ENCODE measurements at regions not wholly inside any gene's neighbourhood (a gene's known extent, or its start where the extent isn't known, plus 50 kb on each side); places are given as distances from the start of the nearest gene placed in this dataset.

DNA sequence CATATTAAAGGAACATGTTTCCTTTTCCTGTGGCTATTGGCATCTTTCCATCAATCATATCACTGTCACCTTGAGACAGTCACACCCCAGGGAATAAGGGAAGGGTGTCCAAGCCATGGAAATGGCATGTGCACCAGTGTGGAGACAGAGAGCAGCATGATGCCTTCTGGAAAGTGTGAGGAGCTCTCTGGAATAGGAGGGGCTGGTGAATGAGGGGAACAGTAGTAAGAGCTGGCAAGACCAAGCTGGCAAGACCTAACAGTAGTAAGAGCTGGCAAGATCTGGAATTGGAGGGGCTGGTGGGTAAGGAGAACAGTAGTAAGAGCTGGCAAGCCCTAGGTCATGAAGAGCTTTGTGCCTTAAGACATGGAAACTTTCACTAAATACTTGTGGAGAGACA is 186.7 kb downstream of the C1orf94 start:
- Mint-ChIP-seq H3K4me3 (no peak overlapping the region), H3K27ac (no peak overlapping the region), H3K27me3 (no peaks in the 10 kb centered on the region), H3K4me1 (no peaks in the 10 kb centered on the region), H3K9me3 (peaks cover 0 to 3% (median 0%) of the 10 kb centered on the region in 7 donors), H3K36me3 (no peaks in the 10 kb centered on the region)
- DNase-seq, result no peak
- no peaks in the 10 kb centered on the region for H3K36me3 ChIP-seq (ENCODE audit: control insufficient read depth, insufficient read depth, low read length)
- no peak overlapping the region for H3K27ac ChIP-seq (ENCODE audit: insufficient read depth, low read length, poor library complexity, severe bottlenecking)
- no peak overlapping the region for H3K4me3 ChIP-seq (ENCODE audit: low read depth, low read length)
- H3K27me3 ChIP-seq (ENCODE audit: control insufficient read depth, insufficient read depth, low read length), result peaks cover 2% of the 10 kb centered on the region
- ATAC-seq (ENCODE audit: low read depth in 2 of 2), result no peak
- H3K9me3 ChIP-seq (ENCODE audit: control insufficient read depth in 2 of 2, low read length in 2 of 2), result no peaks in the 10 kb centered on the region
- H3K4me1 ChIP-seq (ENCODE audit: control insufficient read depth, insufficient read depth, low read length, poor library complexity, severe bottlenecking), result no peaks in the 10 kb centered on the region

DNA sequence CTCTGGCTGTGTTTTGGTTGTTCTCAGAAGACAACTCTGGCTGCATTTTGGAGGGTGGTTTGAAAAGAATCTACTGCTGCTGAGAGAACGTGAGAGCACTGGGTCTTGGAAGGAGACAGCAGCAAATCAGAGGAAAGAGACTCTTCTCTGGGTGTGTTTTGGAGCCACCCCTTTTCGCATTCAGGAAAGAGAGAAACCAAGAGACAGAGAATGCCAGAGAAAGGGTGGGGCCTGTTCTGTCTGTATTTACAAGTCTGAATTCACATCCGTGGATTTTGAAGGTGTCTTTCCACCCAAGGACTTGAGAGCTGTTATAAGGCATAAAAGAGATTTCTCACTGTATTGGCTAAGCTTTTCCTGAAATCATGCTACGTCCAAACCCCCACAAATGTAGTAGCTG is 187.2 kb downstream of the C1orf94 start:
- Mint-ChIP-seq H3K9me3 (peaks cover 0 to 3% (median 0%) of the 10 kb centered on the region in 7 donors), H3K27me3 (no peaks in the 10 kb centered on the region), H3K36me3 (no peaks in the 10 kb centered on the region), H3K4me3 (no peak overlapping the region), H3K4me1 (no peaks in the 10 kb centered on the region), H3K27ac (no peak overlapping the region)
- Histone ChIP-seq H3K27me3 (ENCODE audit: control insufficient read depth, insufficient read depth, low read length) (peaks cover 2% of the 10 kb centered on the region), H3K36me3 (ENCODE audit: control insufficient read depth, insufficient read depth, low read length) (no peaks in the 10 kb centered on the region), H3K4me3 (ENCODE audit: low read depth, low read length) (no peak overlapping the region), H3K9me3 (ENCODE audit: control insufficient read depth in 2 of 2, low read length in 2 of 2) (no peaks in the 10 kb centered on the region), H3K27ac (ENCODE audit: insufficient read depth, low read length, poor library complexity, severe bottlenecking) (no peak overlapping the region), H3K4me1 (ENCODE audit: control insufficient read depth, insufficient read depth, low read length, poor library complexity, severe bottlenecking) (no peaks in the 10 kb centered on the region)
- ATAC-seq (ENCODE audit: low read depth in 2 of 2) (no peak), DNase-seq (no peak)

DNA sequence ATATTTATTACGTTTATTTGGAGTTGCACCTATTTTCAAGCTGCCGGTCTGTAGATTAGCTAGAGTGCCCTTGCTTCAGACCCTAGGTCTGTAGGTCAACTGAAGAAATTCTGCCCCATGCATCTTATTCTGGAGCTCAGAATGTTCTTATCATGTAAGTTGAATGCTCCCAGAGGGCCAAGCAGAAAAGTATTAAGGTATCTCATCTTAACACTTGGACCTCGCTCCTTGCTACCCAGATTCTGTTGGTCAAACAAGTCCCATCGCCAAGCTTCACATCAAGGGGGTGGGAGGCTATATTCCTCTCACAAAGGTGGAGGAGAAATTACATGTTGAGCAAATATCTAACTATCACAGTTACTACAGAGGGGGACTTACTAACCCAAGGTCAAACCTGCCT is 187.7 kb downstream of the C1orf94 start:
- Histone ChIP-seq H3K4me1 (ENCODE audit: control insufficient read depth, insufficient read depth, low read length, poor library complexity, severe bottlenecking) (no peaks in the 10 kb centered on the region), H3K9me3 (ENCODE audit: control insufficient read depth in 2 of 2, low read length in 2 of 2) (no peaks in the 10 kb centered on the region), H3K27ac (ENCODE audit: insufficient read depth, low read length, poor library complexity, severe bottlenecking) (no peak overlapping the region), H3K36me3 (ENCODE audit: control insufficient read depth, insufficient read depth, low read length) (no peaks in the 10 kb centered on the region), H3K4me3 (ENCODE audit: low read depth, low read length) (no peak overlapping the region), H3K27me3 (ENCODE audit: control insufficient read depth, insufficient read depth, low read length) (peaks cover 2% of the 10 kb centered on the region)
- Mint-ChIP-seq H3K4me1 (no peaks in the 10 kb centered on the region), H3K36me3 (no peaks in the 10 kb centered on the region), H3K27me3 (no peaks in the 10 kb centered on the region), H3K27ac (no peak overlapping the region), H3K9me3 (peaks cover 0 to 3% (median 0%) of the 10 kb centered on the region in 7 donors), H3K4me3 (no peak overlapping the region)
- no peak for ATAC-seq (ENCODE audit: low read depth in 2 of 2)
- DNase-seq, result no peak

DNA sequence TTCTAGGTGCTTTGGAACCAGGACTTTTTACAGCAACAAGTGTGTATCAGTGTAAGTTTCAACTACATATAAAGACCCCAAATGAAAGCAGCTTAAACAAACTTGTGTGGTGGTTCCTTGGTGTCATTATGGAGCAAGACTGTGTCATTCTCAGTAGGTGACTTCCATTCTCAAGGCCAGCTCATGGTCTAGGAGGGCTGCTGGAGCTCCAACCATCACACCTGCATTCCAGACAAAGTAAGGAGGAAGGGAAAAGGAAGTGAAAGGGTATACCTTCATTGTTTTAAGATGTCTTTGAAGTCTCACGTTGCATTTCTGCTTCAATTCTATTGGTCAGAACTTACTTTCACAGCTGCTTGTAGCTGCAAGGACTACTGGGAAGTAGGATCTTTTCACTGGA is 188.6 kb downstream of the C1orf94 start:
- Mint-ChIP-seq H3K4me3 (no peak overlapping the region), H3K27ac (no peak overlapping the region), H3K36me3 (no peaks in the 10 kb centered on the region), H3K9me3 (peaks cover 0 to 3% (median 0%) of the 10 kb centered on the region in 7 donors), H3K4me1 (no peaks in the 10 kb centered on the region), H3K27me3 (no peaks in the 10 kb centered on the region)
- no peak for DNase-seq
- Histone ChIP-seq H3K4me3 (ENCODE audit: low read depth, low read length) (no peak overlapping the region), H3K36me3 (ENCODE audit: control insufficient read depth, insufficient read depth, low read length) (no peaks in the 10 kb centered on the region), H3K9me3 (ENCODE audit: control insufficient read depth in 2 of 2, low read length in 2 of 2) (no peaks in the 10 kb centered on the region), H3K27ac (ENCODE audit: insufficient read depth, low read length, poor library complexity, severe bottlenecking) (no peak overlapping the region), H3K27me3 (ENCODE audit: control insufficient read depth, insufficient read depth, low read length) (peaks cover 2% of the 10 kb centered on the region), H3K4me1 (ENCODE audit: control insufficient read depth, insufficient read depth, low read length, poor library complexity, severe bottlenecking) (no peaks in the 10 kb centered on the region)
- no peak for ATAC-seq (ENCODE audit: low read depth in 2 of 2)

DNA sequence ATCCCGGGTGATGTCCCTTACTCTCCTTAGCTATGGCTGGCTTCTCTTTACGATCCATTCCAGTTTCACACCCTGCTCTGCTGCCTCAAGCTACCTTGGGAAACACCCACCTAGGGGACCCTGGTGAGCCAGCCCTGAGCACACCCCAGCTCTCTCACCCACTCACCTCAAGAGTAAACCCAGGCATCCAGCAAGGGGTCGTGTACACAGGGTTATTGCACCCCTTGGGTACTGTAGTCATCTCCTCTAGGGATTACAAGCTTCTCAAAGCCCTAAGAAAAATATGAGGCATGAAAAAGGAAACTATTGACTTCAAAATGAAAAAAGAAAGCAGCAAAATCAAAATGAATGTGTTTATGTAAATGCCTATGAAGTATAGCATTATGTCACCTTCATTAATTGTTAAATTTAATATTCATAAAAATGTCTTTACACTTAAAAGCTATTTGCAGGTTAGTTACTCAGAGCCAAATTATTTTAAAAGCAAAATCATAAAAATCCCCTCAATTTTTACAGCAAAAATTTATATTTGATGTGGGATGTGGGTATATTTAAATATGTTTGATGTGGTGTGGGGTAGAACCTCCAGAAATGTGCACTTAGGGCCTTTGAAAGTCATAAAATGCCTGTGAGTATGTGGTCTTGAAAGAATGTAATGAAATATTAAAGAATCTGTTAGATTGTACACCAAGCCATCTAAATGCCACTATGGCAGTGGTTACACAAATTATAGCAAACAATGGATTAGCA is 190.3 kb downstream of the C1orf94 start:
- Histone ChIP-seq H3K4me1 (ENCODE audit: control insufficient read depth, insufficient read depth, low read length, poor library complexity, severe bottlenecking) (no peaks in the 10 kb centered on the region), H3K9me3 (ENCODE audit: control insufficient read depth in 2 of 2, low read length in 2 of 2) (no peaks in the 10 kb centered on the region), H3K27me3 (ENCODE audit: control insufficient read depth, insufficient read depth, low read length) (peaks cover 4% of the 10 kb centered on the region), H3K4me3 (ENCODE audit: low read depth, low read length) (no peak overlapping the region), H3K36me3 (ENCODE audit: control insufficient read depth, insufficient read depth, low read length) (no peaks in the 10 kb centered on the region), H3K27ac (ENCODE audit: insufficient read depth, low read length, poor library complexity, severe bottlenecking) (no peak overlapping the region)
- DNase-seq, result no peak
- Mint-ChIP-seq H3K4me3 (no peak overlapping the region), H3K4me1 (no peaks in the 10 kb centered on the region), H3K36me3 (no peaks in the 10 kb centered on the region), H3K27ac (no peak overlapping the region), H3K9me3 (peaks cover 0 to 3% (median 0%) of the 10 kb centered on the region in 7 donors), H3K27me3 (no peaks in the 10 kb centered on the region)
- no peak for ATAC-seq (ENCODE audit: low read depth in 2 of 2)

DNA sequence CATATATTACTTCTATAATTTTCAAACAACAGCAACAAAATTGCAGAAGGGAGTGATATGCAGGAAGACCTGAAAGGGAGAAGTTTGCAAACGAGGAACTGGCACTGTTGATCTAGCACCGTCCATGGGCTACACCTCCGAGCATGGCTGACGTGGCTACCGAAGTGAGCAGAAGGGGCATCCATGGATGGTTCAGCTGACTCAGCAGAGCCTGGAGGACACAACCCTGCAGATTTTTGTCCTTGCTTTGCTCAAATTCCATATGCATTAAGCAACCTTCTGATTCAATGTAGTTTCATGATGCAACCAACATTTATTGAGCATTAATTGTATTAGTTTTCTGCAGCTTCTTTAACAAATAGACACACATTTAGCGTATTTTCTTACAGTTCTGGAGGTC is 191.2 kb downstream of the C1orf94 start:
- H3K27ac ChIP-seq (ENCODE audit: insufficient read depth, low read length, poor library complexity, severe bottlenecking), result no peak overlapping the region
- H3K27ac Mint-ChIP-seq, result peak overlapping the region in 1 of 3 donors; percentile 27
- no peaks in the 10 kb centered on the region for H3K36me3 ChIP-seq (ENCODE audit: control insufficient read depth, insufficient read depth, low read length)
- peaks cover 4% of the 10 kb centered on the region for H3K27me3 ChIP-seq (ENCODE audit: control insufficient read depth, insufficient read depth, low read length)
- H3K36me3 Mint-ChIP-seq, result no peaks in the 10 kb centered on the region
- DNase-seq (no peak), ATAC-seq (ENCODE audit: low read depth in 2 of 2) (no peak)
- H3K9me3 ChIP-seq (ENCODE audit: control insufficient read depth in 2 of 2, low read length in 2 of 2), result no peaks in the 10 kb centered on the region
- no peak overlapping the region for H3K4me3 Mint-ChIP-seq
- no peaks in the 10 kb centered on the region for H3K4me1 ChIP-seq (ENCODE audit: control insufficient read depth, insufficient read depth, low read length, poor library complexity, severe bottlenecking)
- no peaks in the 10 kb centered on the region for H3K27me3 Mint-ChIP-seq
- no peak overlapping the region for H3K4me3 ChIP-seq (ENCODE audit: low read depth, low read length)
- H3K4me1 Mint-ChIP-seq, result no peaks in the 10 kb centered on the region
- peaks cover 0 to 4% (median 0%) of the 10 kb centered on the region in 7 donors for H3K9me3 Mint-ChIP-seq

DNA sequence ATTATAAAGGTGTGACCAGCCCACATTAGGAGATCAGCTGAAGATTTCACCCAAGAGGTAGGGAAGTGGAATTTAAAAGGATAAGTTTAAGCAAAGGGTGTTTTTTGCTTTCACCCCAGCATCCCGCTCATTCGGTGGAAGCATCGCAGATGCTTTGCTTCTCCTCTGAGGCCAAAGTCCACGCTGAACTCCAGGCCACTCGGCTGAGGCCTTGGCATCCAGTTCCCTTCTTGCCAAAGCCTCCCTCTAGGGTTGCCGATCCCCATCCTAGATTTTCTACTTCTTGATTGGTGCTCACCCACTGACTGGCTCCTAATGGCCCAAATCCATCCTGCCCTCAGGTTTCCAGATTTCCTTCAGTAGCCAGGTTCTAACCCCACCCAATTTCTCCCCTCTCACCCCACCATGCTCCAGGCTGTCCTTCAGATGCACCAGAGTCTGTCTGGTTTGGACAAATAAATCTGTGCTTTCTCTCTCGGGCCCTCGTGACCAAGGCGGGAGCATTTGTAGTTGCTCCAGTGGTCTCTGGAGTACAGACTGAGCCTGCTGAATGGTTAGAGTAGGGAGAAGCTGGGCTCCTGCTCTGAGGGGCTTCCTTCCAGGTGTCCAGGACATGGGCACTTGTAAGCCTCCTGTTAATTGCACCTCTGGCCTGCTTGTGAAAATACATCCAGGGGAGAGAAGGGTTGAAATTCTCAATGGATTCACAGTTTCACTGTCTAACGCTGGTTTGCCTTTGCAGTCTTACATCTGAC is 193.2 kb downstream of the C1orf94 start:
- H3K4me1 ChIP-seq (ENCODE audit: control insufficient read depth, insufficient read depth, low read length, poor library complexity, severe bottlenecking), result no peaks in the 10 kb centered on the region
- Mint-ChIP-seq H3K4me1 (no peaks in the 10 kb centered on the region), H3K9me3 (peaks cover 0 to 4% (median 0%) of the 10 kb centered on the region in 7 donors), H3K27ac (no peak overlapping the region), H3K27me3 (no peaks in the 10 kb centered on the region), H3K36me3 (no peaks in the 10 kb centered on the region), H3K4me3 (no peak overlapping the region)
- H3K36me3 ChIP-seq (ENCODE audit: control insufficient read depth, insufficient read depth, low read length), result no peaks in the 10 kb centered on the region
- no peaks in the 10 kb centered on the region for H3K9me3 ChIP-seq (ENCODE audit: control insufficient read depth in 2 of 2, low read length in 2 of 2)
- no peak overlapping the region for H3K4me3 ChIP-seq (ENCODE audit: low read depth, low read length)
- ATAC-seq (ENCODE audit: low read depth in 2 of 2) (no peak), DNase-seq (no peak)
- peaks cover 5% of the 10 kb centered on the region for H3K27me3 ChIP-seq (ENCODE audit: control insufficient read depth, insufficient read depth, low read length)
- no peak overlapping the region for H3K27ac ChIP-seq (ENCODE audit: insufficient read depth, low read length, poor library complexity, severe bottlenecking)

DNA sequence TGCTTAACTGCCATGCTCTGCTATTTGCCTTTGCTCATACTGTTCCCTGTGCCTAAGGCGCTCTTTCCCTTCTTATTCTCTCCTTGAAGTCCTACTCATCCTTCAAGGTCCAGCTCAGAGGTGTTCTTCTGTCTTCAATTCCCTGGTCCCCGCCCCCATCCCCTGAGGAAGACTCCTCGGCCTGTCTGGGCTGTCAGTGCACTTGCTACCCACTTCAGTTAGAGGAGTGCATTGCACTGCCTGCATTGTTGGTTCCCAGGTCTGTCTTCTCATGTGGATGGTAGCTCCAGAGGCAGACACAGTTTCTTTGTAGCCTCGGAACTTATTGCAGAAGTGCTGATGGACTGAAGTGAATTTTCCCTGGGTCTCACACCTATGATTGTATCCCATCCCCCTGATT is 194.0 kb downstream of the C1orf94 start:
- no peaks in the 10 kb centered on the region for H3K4me1 Mint-ChIP-seq
- H3K4me3 Mint-ChIP-seq, result no peak overlapping the region
- DNase-seq, result no peak
- Histone ChIP-seq H3K9me3 (ENCODE audit: control insufficient read depth in 2 of 2, low read length in 2 of 2) (no peaks in the 10 kb centered on the region), H3K27me3 (ENCODE audit: control insufficient read depth, insufficient read depth, low read length) (peaks cover 5% of the 10 kb centered on the region), H3K4me3 (ENCODE audit: low read depth, low read length) (no peak overlapping the region), H3K36me3 (ENCODE audit: control insufficient read depth, insufficient read depth, low read length) (no peaks in the 10 kb centered on the region), H3K4me1 (ENCODE audit: control insufficient read depth, insufficient read depth, low read length, poor library complexity, severe bottlenecking) (no peaks in the 10 kb centered on the region), H3K27ac (ENCODE audit: insufficient read depth, low read length, poor library complexity, severe bottlenecking) (no peak overlapping the region)
- no peaks in the 10 kb centered on the region for H3K27me3 Mint-ChIP-seq
- no peaks in the 10 kb centered on the region for H3K36me3 Mint-ChIP-seq
- peaks cover 0 to 3% (median 0%) of the 10 kb centered on the region in 7 donors for H3K9me3 Mint-ChIP-seq
- peak overlapping the region in 1 of 3 donors; percentile 23 for H3K27ac Mint-ChIP-seq
- ATAC-seq (ENCODE audit: low read depth in 2 of 2), result no peak
